HK-2 (cell line): ENCODE measurements at regions not wholly inside any gene's neighbourhood (a gene's known extent, or its start where the extent isn't known, plus 50 kb on each side); places are given as distances from the start of the nearest gene placed in this dataset.
"Not testable (repeated sequence)": the region's sequence is repeated elsewhere in the genome, so short reads cannot be mapped to it uniquely, and the experiment has no call there.

Experiments used
- DNase-seq: peaks from one replicate; pipeline ENCODE4 v3.0.0-alpha.2; 2018; ENCODE audit not compliant: unreplicated experiment

- no peak for DNase-seq
These were observed 87.7 kb downstream of the UTP18 start for GRCh38 chr17:51347851-51348584.

- DNase-seq, result no peak
These were observed 90.7 kb downstream of the UTP18 start for GRCh38 chr17:51351080-51351479.

- DNase-seq, result no peak
These were observed 91.5 kb downstream of the UTP18 start for GRCh38 chr17:51351890-51352289.

GRCh38 chr17:51352798-51353197, 92.5 kb downstream of the UTP18 start:
- DNase-seq, result no peak

- DNase-seq, result no peak
These were observed 93.0 kb downstream of the UTP18 start for GRCh38 chr17:51353296-51353695.

GRCh38 chr17:51354936-51355335, 94.6 kb downstream of the UTP18 start:
- DNase-seq, result no peak

- no peak for DNase-seq
These were observed 95.4 kb downstream of the UTP18 start for GRCh38 chr17:51355441-51356410.

- no peak for DNase-seq
These were observed 98.7 kb downstream of the UTP18 start for GRCh38 chr17:51359055-51359454.

GRCh38 chr17:51362811-51363585, 102.7 kb downstream of the UTP18 start:
- DNase-seq, result no peak

- no peak for DNase-seq
These were observed 104.7 kb downstream of the UTP18 start for GRCh38 chr17:51365090-51365489.

GRCh38 chr17:51366866-51367265, 106.5 kb downstream of the UTP18 start:
- no peak for DNase-seq

- DNase-seq, result not testable (repeated sequence)
These were observed 107.5 kb downstream of the UTP18 start for GRCh38 chr17:51367836-51368235.

GRCh38 chr17:51371732-51372151, 111.4 kb downstream of the UTP18 start:
- peak; percentile 31 for DNase-seq

- peak; percentile 71 for DNase-seq
These were observed 112.1 kb downstream of the UTP18 start for GRCh38 chr17:51372345-51373004.

- no peak for DNase-seq
These were observed 113.3 kb downstream of the UTP18 start for GRCh38 chr17:51373489-51374152.

- no peak for DNase-seq
These were observed 113.9 kb downstream of the UTP18 start for GRCh38 chr17:51374209-51374608.

GRCh38 chr17:51375771-51376170, 115.4 kb downstream of the UTP18 start:
- DNase-seq, result no peak

- no peak for DNase-seq
These were observed 116.4 kb downstream of the UTP18 start for GRCh38 chr17:51376739-51377138.

GRCh38 chr17:51381262-51381661, 120.9 kb downstream of the UTP18 start:
- DNase-seq, result no peak

- no peak for DNase-seq
These were observed 124.9 kb downstream of the UTP18 start for GRCh38 chr17:51385208-51385607.

GRCh38 chr17:51387582-51387981, 127.2 kb downstream of the UTP18 start:
- DNase-seq, result no peak
